GM21423 (cell line): ENCODE measurements at regions not wholly inside any gene's neighbourhood (a gene's known extent, or its start where the extent isn't known, plus 50 kb on each side); places are given as distances from the start of the nearest gene placed in this dataset.
"Not testable (repeated sequence)": the region's sequence is repeated elsewhere in the genome, so short reads cannot be mapped to it uniquely, and the experiment has no call there.

ENCODE experiments used
- ATAC-seq: cut with Tn5 transposase; IDR thresholded peaks from one replicate; pipeline ENCODE4 v1.9.1; 2021; ENCODE audit warnings: mild to moderate bottlenecking, moderate library complexity; ENCODE audit not compliant: unreplicated experiment

DNA sequence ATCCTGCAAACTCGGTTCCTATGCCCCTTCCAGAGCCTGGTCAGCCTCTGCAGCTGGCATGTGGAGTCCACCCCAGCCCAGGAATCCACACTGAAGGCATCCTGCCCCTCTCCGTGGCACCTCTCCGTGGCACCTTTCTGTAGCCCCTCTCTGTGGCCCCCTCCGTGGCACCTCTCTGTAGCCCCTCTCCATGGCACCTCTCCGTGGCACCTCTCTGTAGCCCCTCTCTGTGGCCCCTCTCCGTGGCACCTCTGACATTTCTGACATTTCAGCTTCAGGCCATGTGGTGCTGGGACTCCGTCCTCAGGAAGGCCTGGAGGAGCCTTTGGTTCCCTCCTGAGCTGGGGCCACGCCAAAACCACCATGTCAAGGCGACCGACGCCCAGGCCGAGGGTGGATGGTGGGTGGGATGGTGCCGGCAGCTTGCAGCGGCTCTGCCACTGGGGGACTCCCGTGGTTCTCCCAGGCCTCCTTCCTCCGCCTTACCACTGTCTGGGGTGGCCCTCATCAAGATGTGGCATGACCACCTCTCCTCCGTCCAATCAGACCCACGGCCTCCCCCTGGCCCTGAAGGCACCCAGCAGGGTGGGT, 1518.5 kb downstream of the BRD1 start:
- no peak for ATAC-seq

DNA sequence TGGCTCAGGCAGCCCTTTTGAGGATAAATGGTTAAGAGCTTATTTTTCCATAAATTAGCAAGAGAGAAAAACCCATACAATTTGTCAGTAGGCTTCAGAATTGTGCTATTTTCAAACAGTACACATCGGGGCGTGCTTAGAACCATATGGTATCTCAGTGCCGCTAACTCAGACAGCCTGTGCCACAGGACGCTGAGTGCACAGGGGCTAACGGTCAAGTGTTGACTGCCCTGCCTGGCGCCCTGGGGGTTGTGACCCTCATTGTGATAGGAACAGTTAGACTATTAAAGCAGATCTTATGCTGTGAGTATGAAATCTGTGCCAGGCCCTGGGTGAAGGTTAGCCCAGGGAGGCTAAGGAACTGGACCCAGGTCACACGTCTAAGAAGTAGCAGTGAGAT, 1519.7 kb downstream of the BRD1 start:
- ATAC-seq, result no peak

DNA sequence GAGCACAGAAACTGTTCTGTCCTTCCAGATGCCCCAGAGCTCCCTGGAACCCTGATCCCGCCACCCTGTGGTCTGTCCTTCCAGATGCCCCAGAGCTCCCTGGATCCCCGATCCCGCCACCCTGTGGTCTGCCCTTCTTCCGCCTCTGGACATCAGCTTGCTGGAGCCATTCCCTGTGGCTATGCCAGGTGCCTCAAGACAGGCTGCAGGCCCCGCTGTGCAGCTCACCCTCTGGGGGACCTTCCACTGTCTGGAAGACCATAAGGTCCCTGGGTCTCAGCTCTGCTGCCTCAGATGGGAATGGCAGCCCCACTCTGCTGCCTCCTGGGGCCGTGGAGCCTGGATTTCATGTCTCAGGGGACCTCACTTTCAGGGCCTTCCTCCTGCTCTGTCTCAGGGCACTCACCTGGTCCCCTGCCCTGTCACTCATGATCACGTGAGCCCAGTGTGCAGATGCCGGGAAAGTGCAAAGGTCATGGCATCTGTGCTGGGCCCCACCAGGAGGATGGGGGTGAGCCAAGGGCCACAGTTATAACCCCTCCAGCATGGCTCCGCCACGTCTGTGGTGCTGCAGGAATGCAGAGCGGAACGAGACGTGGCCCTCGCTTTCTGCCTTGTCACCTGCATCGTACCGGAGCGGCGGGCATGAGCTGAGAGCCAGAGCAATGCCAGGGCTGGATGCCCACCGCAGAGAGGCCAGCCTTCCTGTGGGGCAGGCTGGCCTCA, 1520.7 kb downstream of the BRD1 start:
- ATAC-seq, result no peak

DNA sequence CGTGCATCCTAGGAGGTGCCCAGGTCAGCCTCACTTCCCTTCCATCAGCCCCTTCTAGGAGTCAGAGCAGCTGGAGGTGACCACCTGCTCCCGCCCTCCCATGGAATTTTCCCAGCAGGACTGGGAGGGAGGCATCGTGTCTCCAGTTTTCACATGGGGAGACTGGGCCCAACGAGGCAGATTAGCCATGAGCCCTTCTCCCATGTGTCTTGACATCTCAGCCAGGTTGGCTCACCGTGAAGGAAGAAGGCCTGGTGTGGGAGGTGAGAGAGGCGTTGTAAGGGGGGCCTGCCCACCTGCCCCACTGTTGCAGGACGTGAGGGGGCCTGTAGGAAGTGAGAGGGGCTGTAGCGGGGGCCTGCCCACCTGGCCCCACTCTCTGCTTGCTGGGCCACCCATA, 1521.4 kb downstream of the BRD1 start:
- ATAC-seq, result no peak

GRCh38 chr22:48305726-48306235, 1521.9 kb downstream of the BRD1 start:
- no peak for ATAC-seq

GRCh38 chr22:48303369-48303725, 1524.3 kb downstream of the BRD1 start:
- no peak for ATAC-seq

DNA sequence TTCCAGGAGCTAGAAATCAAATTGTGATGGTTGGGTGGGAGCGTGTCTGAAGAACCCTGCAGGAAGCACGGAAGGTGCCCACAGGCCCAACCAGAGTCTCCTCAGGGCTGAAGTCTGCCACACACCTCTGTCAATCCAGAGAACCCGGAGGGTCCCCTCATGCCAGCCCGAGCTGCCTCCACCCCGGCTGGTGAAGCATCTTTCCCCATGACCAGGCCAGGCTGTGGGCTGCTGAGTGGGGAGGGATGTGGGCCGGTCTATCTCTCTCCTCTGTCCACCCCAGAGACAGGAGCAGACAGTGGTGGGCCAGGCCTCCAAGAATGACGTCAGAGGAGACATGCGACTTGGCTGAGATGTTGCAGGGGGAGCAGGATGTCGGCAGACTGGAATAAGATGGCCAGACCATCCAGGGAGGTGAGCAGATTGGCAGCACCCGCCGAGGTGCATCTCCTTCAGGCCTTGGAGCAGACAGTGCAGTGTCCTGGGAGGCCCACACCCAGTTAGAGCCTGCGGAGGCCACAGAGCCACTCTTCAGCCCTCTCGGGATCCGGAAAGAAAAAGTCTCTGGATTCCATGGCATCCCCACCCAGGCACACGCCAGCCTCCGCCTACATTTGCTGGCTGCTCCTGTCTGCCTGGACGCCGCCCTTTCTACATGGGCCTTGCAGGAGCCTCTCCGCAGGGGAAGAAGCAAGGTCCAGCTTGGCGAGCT, 1524.9 kb downstream of the BRD1 start:
- ATAC-seq, result no peak

DNA sequence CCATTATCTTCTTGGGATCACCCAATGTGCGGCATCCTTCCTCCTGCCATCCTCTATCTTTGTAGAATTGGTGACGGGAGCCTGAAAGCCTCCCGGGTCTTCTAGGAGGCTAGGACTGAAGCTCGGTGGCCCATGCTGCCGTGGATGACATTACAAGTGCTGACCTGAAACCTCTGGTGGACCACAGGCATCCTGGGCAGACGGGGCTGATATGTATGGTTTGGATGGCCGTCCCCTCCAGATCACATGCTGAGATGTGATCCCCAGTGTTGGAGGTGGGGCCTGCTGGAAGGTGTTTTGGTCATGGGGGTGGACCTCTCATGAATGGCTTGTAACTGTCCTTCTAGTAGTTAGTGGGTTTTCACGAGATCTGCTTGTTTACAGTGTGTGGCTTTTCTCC, 1525.8 kb downstream of the BRD1 start:
- no peak for ATAC-seq

- no peak for ATAC-seq
Observed at GRCh38 chr22:48301421-48301820, 1526.3 kb downstream of the BRD1 start.

- ATAC-seq, result no peak
Observed at GRCh38 chr22:48300877-48301276, 1526.8 kb downstream of the BRD1 start.

DNA sequence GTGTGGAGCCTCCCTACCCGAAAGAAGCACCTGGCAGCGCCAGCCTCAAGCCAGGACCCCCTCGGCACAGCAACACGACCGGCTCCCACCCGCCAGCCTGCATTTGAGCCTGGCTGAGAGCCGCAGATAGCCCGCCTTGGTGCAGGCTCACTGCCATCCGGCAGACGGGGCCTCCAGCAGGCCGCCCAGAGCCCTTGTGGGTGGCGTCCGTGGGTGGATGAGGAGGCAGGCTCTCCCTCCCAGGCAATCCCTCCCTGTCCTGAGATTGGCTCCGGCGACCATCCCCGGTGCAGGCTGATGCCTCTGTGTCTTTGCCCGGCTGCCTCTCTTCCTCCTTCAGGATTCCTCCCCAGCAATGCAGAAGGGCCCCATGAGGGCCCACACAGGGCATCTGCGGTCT, 1527.9 kb downstream of the BRD1 start:
- ATAC-seq, result no peak

GRCh38 chr22:48299124-48299523, 1528.5 kb downstream of the BRD1 start:
- no peak for ATAC-seq

GRCh38 chr22:48297296-48297695, 1530.4 kb downstream of the BRD1 start:
- ATAC-seq, result no peak

DNA sequence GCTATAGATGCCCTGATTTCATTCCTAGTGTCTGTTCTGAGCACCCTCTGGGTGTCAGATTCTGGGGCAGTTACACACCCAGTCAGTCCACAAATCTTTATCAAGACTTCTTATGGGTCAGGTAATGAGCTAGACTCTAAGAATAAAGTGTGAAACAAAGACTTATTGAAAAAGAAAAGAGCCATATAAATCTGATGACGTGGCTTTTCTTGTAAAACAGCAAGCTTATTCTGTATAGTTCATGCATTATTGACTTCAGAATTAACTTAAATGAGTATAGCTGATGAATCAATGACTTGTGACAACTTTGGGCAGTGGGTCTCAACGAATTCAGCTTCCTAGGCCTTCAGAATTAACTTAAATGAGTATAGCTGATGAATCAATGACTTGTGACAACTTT, 1527.5 kb downstream of the TBC1D22A start:
- ATAC-seq, result not testable (repeated sequence)

DNA sequence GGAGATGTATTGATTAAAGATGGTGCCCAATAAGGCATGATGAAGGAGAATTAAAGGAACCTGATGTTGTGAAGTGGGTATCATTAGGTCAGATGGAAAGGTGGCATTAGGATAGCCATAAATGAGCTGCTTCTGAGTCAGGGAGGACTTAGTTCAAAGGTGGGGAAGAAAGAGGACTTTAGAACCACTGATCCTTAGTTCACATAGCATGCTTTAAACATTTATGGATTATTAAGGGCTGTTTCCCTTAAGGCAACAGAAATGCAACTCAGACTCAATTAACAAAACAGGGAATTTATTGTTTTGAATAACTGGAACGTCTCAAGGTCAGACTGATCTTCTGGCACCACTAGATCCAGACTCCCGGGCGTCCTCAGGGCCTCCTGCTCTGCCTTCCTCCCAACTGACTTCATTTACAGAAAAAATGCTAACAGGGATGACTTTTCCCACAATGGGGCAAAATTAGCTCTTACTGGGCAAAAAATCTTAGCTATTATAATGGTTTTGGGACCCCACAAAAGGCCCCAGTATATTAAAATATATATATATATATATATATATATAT, 1526.0 kb downstream of the TBC1D22A start:
- no peak for ATAC-seq

GRCh38 chr22:48287031-48287430, 1524.6 kb downstream of the TBC1D22A start:
- no peak for ATAC-seq

DNA sequence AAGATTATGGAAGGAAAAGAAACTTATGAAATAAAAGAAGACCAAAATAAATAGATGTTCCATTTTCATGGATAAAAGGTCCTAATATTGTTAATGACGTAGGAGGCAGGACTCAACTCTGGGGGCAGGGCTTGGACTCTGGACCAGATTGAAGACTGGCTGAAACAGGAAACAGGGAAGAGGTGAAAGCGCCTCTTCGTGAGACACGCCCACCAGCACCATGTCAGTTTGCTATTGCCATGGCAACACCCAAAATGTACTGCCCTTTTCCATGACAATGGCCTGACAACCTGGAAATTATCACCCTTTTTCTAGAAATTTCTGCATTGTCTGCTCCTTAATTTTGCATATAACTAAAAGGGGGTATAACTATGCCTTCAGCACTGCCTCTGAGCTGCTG, 1522.2 kb downstream of the TBC1D22A start:
- ATAC-seq, result no peak

- ATAC-seq, result no peak
Observed at GRCh38 chr22:48282804-48283203, 1520.4 kb downstream of the TBC1D22A start.

GRCh38 chr22:48279461-48279756, 1517.0 kb downstream of the TBC1D22A start:
- ATAC-seq, result no peak

- ATAC-seq, result no peak
Observed at GRCh38 chr22:48278620-48279460, 1516.4 kb downstream of the TBC1D22A start.
